HepG2 (cell line): ENCODE measurements at regions not wholly inside any gene's neighbourhood (a gene's known extent, or its start where the extent isn't known, plus 50 kb on each side); places are given as distances from the start of the nearest gene placed in this dataset.

Experiments used
- ATAC-seq: fragments of 200-7000 bp; cut with Tn5 transposase; 3 replicates; pipeline ENCODE4 v1.9.1; 2020; ENCODE audit warnings: mild to moderate bottlenecking, moderate library complexity
- BruUV-seq: library from RNA; stranded (reverse); fragments of 400-500 nt; replicated peaks from 2 replicates; lab custom pipeline; 2021; lab: Mats Ljungman, UMichigan
- CTCF ChIA-PET: fragments of 300-600 bp; formaldehyde crosslinking; extraction: SDS; loops from one replicate; lab custom pipeline; 2021; ENCODE audit warnings: low total read pairs, inconsistent platforms, low intra/inter-chr PET ratio; lab: Yijun Ruan, JAX
- POLR2A ChIA-PET: fragments of 350-600 bp; sonication (Branson Sonifier 250); formaldehyde crosslinking; loops from one replicate; lab custom pipeline; 2020; ENCODE audit warnings: antibody characterized with exemption, inconsistent platforms; lab: Yijun Ruan, JAX
- DNase-seq: peaks from one replicate; pipeline ENCODE4 v3.0.0-alpha.2; 2015; ENCODE audit warnings: low spot score
- FAIRE-seq: peaks from 3 replicates; lab custom pipeline; 2011; peaks lifted over from hg19 to GRCh38; lab: Jason Lieb, UNC
- H2AFZ ChIP-seq: one replicate; pipeline ENCODE4 v1.6.1; 2011; ENCODE audit warnings: low read length, inconsistent platforms
- H3K27ac ChIP-seq: fragments of 300-600 bp; 3 replicates; pipeline ENCODE4 v1.8.0; 2011; ENCODE audit warnings: mixed run types, mild to moderate bottlenecking, mixed read lengths, low read length, inconsistent platforms; ENCODE audit not compliant: insufficient read depth; ENCODE audit errors: extremely low read length
- H3K27me3 ChIP-seq, 2 experiments: fragments of 200-600 bp in 1 of 2; 2 replicates in 1 of 2; 3 replicates in 1 of 2; pipeline versions ENCODE4 v1.6.0 to v1.8.0; 2011; ENCODE audit warnings: low read length in 2 of 2, mild to moderate bottlenecking in 2 of 2, moderate library complexity in 2 of 2, inconsistent platforms in 1 of 2; ENCODE audit not compliant: insufficient read depth in 2 of 2, control insufficient read depth in 1 of 2
- H3K36me3 ChIP-seq, 2 experiments: fragments of 200-600 bp in 1 of 2; replicated peaks in 1 of 2; 2 replicates in 1 of 2; 3 replicates in 1 of 2; pipeline versions ENCODE4 v1.5.1 to v1.8.0; 2011; ENCODE audit warnings: low read length in 2 of 2, inconsistent platforms in 1 of 2; ENCODE audit not compliant: insufficient read depth in 2 of 2, control insufficient read depth in 1 of 2
- H3K4me1 ChIP-seq: 2 replicates; pipeline ENCODE4 v1.5.1; 2012; ENCODE audit warnings: low read length, inconsistent platforms; ENCODE audit not compliant: insufficient read depth
- H3K4me2 ChIP-seq: 2 replicates; pipeline ENCODE4 v1.6.0; 2011; ENCODE audit warnings: low read depth, low read length, inconsistent platforms
- H3K4me3 ChIP-seq, 3 experiments: fragments of 200-600 bp in 1 of 3; sonication (generic), shearing (Covaris generic) in 1 of 3; replicated peaks in 1 of 3; 2 replicates each; pipeline ENCODE4 v1.5.1; 2011 to 2016; ENCODE audit warnings: low read length in 3 of 3, inconsistent platforms in 2 of 3, low read depth in 2 of 3, mild to moderate bottlenecking in 2 of 3, control low read depth in 1 of 3, mixed read lengths in 1 of 3; ENCODE audit not compliant: insufficient read depth in 1 of 3
- H3K79me2 ChIP-seq: one replicate; pipeline ENCODE4 v1.6.1; 2011; ENCODE audit warnings: low read length, inconsistent platforms; ENCODE audit not compliant: insufficient read depth
- H3K9ac ChIP-seq: 2 replicates; pipeline ENCODE4 v1.6.0; 2011; ENCODE audit warnings: mild to moderate bottlenecking, low read depth, low read length, inconsistent platforms; ENCODE audit not compliant: insufficient read depth
- H3K9me3 ChIP-seq: 2 replicates; pipeline ENCODE4 v1.5.1; 2012; ENCODE audit warnings: mild to moderate bottlenecking, low read length
- H4K20me1 ChIP-seq: 2 replicates; pipeline ENCODE4 v1.6.0; 2011; ENCODE audit warnings: inconsistent platforms, mild to moderate bottlenecking, low read length, moderate library complexity; ENCODE audit not compliant: insufficient read depth
- CENPT ChIP-seq: sonication (generic); formaldehyde crosslinking; IDR thresholded peaks from 2 replicates; pipeline ENCODE4 v1.8.0; 2022; ENCODE audit warnings: low read depth, mild to moderate bottlenecking, moderate library complexity, missing genetic modification reagents
- MYNN ChIP-seq: sonication (generic); formaldehyde crosslinking; IDR thresholded peaks from 2 replicates; pipeline ENCODE4 v1.4.0; 2020; ENCODE audit warnings: mild to moderate bottlenecking, low read depth, missing genetic modification reagents
- TRIM22 ChIP-seq: fragments of 450-650 bp; IDR thresholded peaks from 2 replicates; pipeline ENCODE4 v1.6.1; 2017
- ZNF234 ChIP-seq: sonication (generic); formaldehyde crosslinking; conservative IDR thresholded peaks from 2 replicates; pipeline ENCODE4 v1.5.1; 2020; ENCODE audit warnings: mild to moderate bottlenecking, missing genetic modification reagents
- ZNF557 ChIP-seq: sonication (generic); formaldehyde crosslinking; IDR thresholded peaks from 2 replicates; pipeline ENCODE4 v1.4.0; 2020; ENCODE audit warnings: missing genetic modification reagents
- ZNF780A ChIP-seq: sonication (generic); formaldehyde crosslinking; IDR thresholded peaks from 2 replicates; pipeline ENCODE4 v1.8.0; 2022; ENCODE audit warnings: mild to moderate bottlenecking, missing genetic modification reagents, moderate library complexity
- ZSCAN21 ChIP-seq: sonication (generic); formaldehyde crosslinking; IDR thresholded peaks from 2 replicates; pipeline ENCODE4 v1.8.0; 2022; ENCODE audit warnings: mild to moderate bottlenecking, missing genetic modification reagents, moderate library complexity, borderline replicate concordance
- WGBS: methylation state at CpG from one replicate; pipeline ENCODE4 v1.1.6; 2017; ENCODE audit warnings: low lambda C conversion rate; 5-methylcytosine and 5-hydroxymethylcytosine counted together
- in situ Hi-C: cut with HindIII; loops from 2 replicates; pipeline ENCODE4 v1.10.0; 2017; ENCODE audit warnings: low pct_unique_long_range_greater_than_20kb; ENCODE audit not compliant: extremely low pct_ligation_motif_present
- intact Hi-C: fragments of 100-400 bp; cut with micrococcal nuclease; formaldehyde crosslinking; loops from one replicate; pipeline ENCODE4 v1.10.0; 2022; ENCODE audit not compliant: unreplicated experiment
- TF ChIP-seq, protein P1 (sequence below): sonication (generic); formaldehyde crosslinking; IDR thresholded peaks from 2 replicates; pipeline ENCODE4 v1.4.0; 2020; ENCODE audit warnings: missing genetic modification reagents

- TF ChIP-seq ZNF557 (CRISPR knock-in tag) (no peak), CENPT (CRISPR knock-in tag) (no peak)
These were observed 86.0 kb upstream of the GALNTL6 start (continued) for GRCh38 chr4:171727185-171727584.

DNA sequence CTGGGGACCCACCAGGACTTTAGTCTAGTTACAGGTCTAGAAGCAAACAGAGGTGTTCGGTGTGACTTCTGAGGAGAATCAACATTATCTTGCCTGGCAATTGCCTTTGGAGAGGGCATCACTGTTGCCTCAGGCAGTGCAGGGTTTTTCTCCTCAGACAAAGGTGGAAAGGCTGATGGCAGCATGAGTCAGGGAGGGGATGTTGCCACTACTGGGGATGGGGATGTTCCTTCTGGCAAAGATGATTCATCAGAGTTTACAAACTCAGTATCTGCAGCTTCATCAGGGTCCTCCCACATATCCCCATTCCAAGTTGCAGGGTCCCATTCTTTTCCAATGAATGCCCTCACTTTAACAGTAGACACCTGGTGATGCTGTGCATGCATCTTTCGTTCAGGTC is 91.3 kb upstream of the GALNTL6 start:
- WGBS, result 5% methylated on average over 2 of the region's 2 CpGs
- Histone ChIP-seq H3K9ac (no peak overlapping the region), H3K27me3 (no peaks in the 10 kb centered on the region)
- POLR2A ChIA-PET, result no interaction called here
- TF ChIP-seq ZSCAN21 (no peak), TRIM22 (no peak), MYNN (CRISPR knock-in tag) (no peak), ZNF780A (CRISPR knock-in tag) (no peak), ZNF234 (CRISPR knock-in tag) (no peak)
- TF ChIP-seq, protein P1, sequence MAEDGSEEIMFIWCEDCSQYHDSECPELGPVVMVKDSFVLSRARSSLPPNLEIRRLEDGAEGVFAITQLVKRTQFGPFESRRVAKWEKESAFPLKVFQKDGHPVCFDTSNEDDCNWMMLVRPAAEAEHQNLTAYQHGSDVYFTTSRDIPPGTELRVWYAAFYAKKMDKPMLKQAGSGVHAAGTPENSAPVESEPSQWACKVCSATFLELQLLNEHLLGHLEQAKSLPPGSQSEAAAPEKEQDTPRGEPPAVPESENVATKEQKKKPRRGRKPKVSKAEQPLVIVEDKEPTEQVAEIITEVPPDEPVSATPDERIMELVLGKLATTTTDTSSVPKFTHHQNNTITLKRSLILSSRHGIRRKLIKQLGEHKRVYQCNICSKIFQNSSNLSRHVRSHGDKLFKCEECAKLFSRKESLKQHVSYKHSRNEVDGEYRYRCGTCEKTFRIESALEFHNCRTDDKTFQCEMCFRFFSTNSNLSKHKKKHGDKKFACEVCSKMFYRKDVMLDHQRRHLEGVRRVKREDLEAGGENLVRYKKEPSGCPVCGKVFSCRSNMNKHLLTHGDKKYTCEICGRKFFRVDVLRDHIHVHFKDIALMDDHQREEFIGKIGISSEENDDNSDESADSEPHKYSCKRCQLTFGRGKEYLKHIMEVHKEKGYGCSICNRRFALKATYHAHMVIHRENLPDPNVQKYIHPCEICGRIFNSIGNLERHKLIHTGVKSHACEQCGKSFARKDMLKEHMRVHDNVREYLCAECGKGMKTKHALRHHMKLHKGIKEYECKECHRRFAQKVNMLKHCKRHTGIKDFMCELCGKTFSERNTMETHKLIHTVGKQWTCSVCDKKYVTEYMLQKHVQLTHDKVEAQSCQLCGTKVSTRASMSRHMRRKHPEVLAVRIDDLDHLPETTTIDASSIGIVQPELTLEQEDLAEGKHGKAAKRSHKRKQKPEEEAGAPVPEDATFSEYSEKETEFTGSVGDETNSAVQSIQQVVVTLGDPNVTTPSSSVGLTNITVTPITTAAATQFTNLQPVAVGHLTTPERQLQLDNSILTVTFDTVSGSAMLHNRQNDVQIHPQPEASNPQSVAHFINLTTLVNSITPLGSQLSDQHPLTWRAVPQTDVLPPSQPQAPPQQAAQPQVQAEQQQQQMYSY (CRISPR knock-in tag), result no peak
- TF ChIP-seq, all 625 proteins: peak for 0
- in situ Hi-C loops, result no loop called here
- BruUV-seq, result no TSS peak
- DNase-seq (no peak), ATAC-seq (no peak), FAIRE-seq (no peak)
- no peaks in the 10 kb centered on the region for H3K79me2 ChIP-seq
- no peaks in the 10 kb centered on the region for H3K9me3 ChIP-seq
- no peak overlapping the region for H2AFZ ChIP-seq
- intact Hi-C loops, result no loop called here
- no peak overlapping the region for H3K4me3 ChIP-seq
- H3K27ac ChIP-seq, result no peak overlapping the region
- CTCF ChIA-PET, result no interaction called here
- H3K36me3 ChIP-seq, result no peaks in the 10 kb centered on the region
- H3K4me1 ChIP-seq, result no peaks in the 10 kb centered on the region
- H3K4me2 ChIP-seq, result no peak overlapping the region
- H4K20me1 ChIP-seq, result no peaks in the 10 kb centered on the region
